Osteocyte (in vitro differentiated cells): ENCODE measurements at regions not wholly inside any gene's neighbourhood (a gene's known extent, or its start where the extent isn't known, plus 50 kb on each side); places are given as distances from the start of the nearest gene placed in this dataset.

ENCODE experiments used
- DNase-seq: peaks from one replicate; pipeline ENCODE4 v3.0.0; 2021; ENCODE audit warnings: mixed read lengths; ENCODE audit not compliant: unreplicated experiment; ENCODE audit errors: extremely low spot score
- H3K27ac Mint-ChIP-seq: one replicate; pipeline ENCODE4 v1.8.0; 2021; ENCODE audit warnings: mild to moderate bottlenecking, mixed read lengths; ENCODE audit not compliant: unreplicated experiment
- H3K27me3 Mint-ChIP-seq: one replicate; pipeline ENCODE4 v1.8.0; 2021; ENCODE audit warnings: mixed read lengths; ENCODE audit not compliant: unreplicated experiment
- H3K36me3 Mint-ChIP-seq: one replicate; pipeline ENCODE4 v1.8.0; 2021; ENCODE audit warnings: mixed read lengths; ENCODE audit not compliant: unreplicated experiment
- H3K4me1 Mint-ChIP-seq: one replicate; pipeline ENCODE4 v1.8.0; 2021; ENCODE audit warnings: mixed read lengths; ENCODE audit not compliant: unreplicated experiment
- H3K4me3 Mint-ChIP-seq: one replicate; pipeline ENCODE4 v1.8.0; 2021; ENCODE audit warnings: mild to moderate bottlenecking, moderate library complexity, mixed read lengths; ENCODE audit not compliant: unreplicated experiment
- H3K9me3 Mint-ChIP-seq: one replicate; pipeline ENCODE4 v1.8.0; 2021; ENCODE audit warnings: mixed read lengths; ENCODE audit not compliant: unreplicated experiment
- TF ChIP-seq, protein P1 (sequence below): fragments of 200-600 bp; sonication (generic); IDR thresholded peaks from 2 replicates; pipeline ENCODE4 v1.5.0; 2021; ENCODE audit warnings: antibody characterized with exemption, mild to moderate bottlenecking, moderate library complexity

- no peak overlapping the region for H3K4me3 Mint-ChIP-seq
- TF ChIP-seq, protein P1, sequence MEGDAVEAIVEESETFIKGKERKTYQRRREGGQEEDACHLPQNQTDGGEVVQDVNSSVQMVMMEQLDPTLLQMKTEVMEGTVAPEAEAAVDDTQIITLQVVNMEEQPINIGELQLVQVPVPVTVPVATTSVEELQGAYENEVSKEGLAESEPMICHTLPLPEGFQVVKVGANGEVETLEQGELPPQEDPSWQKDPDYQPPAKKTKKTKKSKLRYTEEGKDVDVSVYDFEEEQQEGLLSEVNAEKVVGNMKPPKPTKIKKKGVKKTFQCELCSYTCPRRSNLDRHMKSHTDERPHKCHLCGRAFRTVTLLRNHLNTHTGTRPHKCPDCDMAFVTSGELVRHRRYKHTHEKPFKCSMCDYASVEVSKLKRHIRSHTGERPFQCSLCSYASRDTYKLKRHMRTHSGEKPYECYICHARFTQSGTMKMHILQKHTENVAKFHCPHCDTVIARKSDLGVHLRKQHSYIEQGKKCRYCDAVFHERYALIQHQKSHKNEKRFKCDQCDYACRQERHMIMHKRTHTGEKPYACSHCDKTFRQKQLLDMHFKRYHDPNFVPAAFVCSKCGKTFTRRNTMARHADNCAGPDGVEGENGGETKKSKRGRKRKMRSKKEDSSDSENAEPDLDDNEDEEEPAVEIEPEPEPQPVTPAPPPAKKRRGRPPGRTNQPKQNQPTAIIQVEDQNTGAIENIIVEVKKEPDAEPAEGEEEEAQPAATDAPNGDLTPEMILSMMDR, result no peak
- no peaks in the 10 kb centered on the region for H3K9me3 Mint-ChIP-seq
- DNase-seq, result no peak
- no peaks in the 10 kb centered on the region for H3K27me3 Mint-ChIP-seq
- H3K4me1 Mint-ChIP-seq, result no peaks in the 10 kb centered on the region
- H3K27ac Mint-ChIP-seq, result no peak overlapping the region
- no peaks in the 10 kb centered on the region for H3K36me3 Mint-ChIP-seq
These were observed 834.6 kb upstream of the AMOT start for GRCh38 chrX:113675278-113675677.

GRCh38 chrX:113651306-113651705, 810.7 kb upstream of the AMOT start:
- Mint-ChIP-seq H3K36me3 (no peaks in the 10 kb centered on the region), H3K4me1 (no peaks in the 10 kb centered on the region), H3K4me3 (no peak overlapping the region), H3K27ac (no peak overlapping the region), H3K27me3 (no peaks in the 10 kb centered on the region), H3K9me3 (peaks cover 2% of the 10 kb centered on the region)
- DNase-seq, result no peak
- TF ChIP-seq, protein P1, result no peak

DNA sequence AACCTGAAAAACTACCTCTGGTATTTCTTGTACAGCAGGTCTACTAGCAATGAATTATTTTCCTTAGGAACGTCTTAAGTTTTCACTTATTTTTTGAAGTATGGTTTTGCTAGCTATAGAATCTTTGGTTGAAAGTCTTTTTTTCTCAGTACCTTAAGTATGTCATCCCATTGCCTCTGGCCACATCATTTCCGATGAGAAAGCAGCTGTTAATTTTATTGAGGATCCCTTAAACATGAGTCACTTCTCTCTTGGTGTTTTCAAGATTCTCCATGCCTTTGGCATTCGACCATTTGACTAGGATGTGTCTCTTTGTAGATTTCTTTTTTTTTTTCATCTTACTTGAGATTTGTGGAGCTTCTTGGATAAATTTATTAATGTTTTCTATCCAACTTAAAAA, 803.8 kb upstream of the AMOT start:
- no peaks in the 10 kb centered on the region for H3K4me1 Mint-ChIP-seq
- TF ChIP-seq, protein P1, result no peak
- no peak overlapping the region for H3K27ac Mint-ChIP-seq
- no peaks in the 10 kb centered on the region for H3K36me3 Mint-ChIP-seq
- H3K9me3 Mint-ChIP-seq, result peaks cover 15% of the 10 kb centered on the region
- no peak for DNase-seq
- H3K4me3 Mint-ChIP-seq, result no peak overlapping the region
- H3K27me3 Mint-ChIP-seq, result no peaks in the 10 kb centered on the region

- Mint-ChIP-seq H3K9me3 (peaks cover 3% of the 10 kb centered on the region), H3K27me3 (no peaks in the 10 kb centered on the region), H3K4me1 (no peaks in the 10 kb centered on the region), H3K4me3 (no peak overlapping the region), H3K27ac (no peak overlapping the region), H3K36me3 (no peaks in the 10 kb centered on the region)
- TF ChIP-seq, protein P1, result no peak
- DNase-seq, result no peak
These were observed 793.9 kb upstream of the AMOT start for GRCh38 chrX:113634565-113634964.

DNA sequence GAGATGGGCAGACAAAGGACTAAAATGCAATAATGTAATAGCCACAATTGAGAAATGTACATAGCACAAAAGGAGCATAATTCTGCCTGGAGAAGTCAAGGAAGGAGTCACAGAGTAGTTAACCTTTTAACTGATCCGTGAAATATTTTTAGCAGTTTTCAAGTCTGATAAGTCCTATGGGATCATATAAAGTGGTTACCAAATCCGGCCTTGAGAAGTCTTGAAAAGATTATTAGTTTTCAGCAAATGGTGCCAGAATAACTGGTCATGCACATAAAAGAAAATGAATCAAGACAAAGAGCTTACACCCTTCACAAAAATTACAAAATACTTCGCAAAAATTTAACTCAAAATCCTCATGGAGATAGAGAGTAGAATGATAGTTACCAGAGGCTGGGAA, 788.7 kb upstream of the AMOT start:
- Mint-ChIP-seq H3K36me3 (no peaks in the 10 kb centered on the region), H3K4me3 (no peak overlapping the region), H3K27ac (no peak overlapping the region), H3K9me3 (no peaks in the 10 kb centered on the region), H3K4me1 (no peaks in the 10 kb centered on the region), H3K27me3 (no peaks in the 10 kb centered on the region)
- TF ChIP-seq, protein P1, result no peak
- no peak for DNase-seq
